Left renal cortex interstitium (tissue), 4 donors: ENCODE measurements at regions not wholly inside any gene's neighbourhood (a gene's known extent, or its start where the extent isn't known, plus 50 kb on each side); places are given as distances from the start of the nearest gene placed in this dataset.
A peak's percentile ranks its signal among the peaks of the same experiment; 100 is the strongest.

Experiments
- DNase-seq, 4 donors: peaks; one replicate each; pipeline ENCODE4 v3.0.0-alpha.2; 2013; ENCODE audit warnings: low read depth in 4 of 4, low spot score in 2 of 4, missing footprints in 1 of 4

GRCh38 chr11:127137771-127138280 lies 137.3 kb upstream of the KIRREL3 start:
- peak in 3 of 4 donors; percentile 29 to 53 (median 34) for DNase-seq

DNA sequence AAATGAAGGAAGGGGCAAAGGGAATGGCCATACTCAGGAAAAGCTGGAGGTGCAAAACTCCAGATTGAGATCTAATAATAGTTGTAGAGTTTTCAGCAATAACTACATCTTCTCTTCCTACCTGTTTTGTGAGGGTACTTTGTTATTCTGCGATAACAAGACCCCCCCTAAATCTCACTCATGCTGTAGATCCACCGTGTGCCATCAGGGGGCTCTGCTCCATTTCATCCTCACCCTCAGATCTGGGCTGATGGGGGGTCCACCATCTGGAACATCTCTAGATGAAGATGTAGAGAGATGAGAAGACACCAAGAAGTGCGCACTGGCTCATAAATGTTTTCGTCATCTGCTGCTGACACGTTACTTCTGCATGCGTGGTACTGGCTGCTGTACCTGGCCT lies 135.9 kb upstream of the KIRREL3 start:
- no peak for DNase-seq

DNA sequence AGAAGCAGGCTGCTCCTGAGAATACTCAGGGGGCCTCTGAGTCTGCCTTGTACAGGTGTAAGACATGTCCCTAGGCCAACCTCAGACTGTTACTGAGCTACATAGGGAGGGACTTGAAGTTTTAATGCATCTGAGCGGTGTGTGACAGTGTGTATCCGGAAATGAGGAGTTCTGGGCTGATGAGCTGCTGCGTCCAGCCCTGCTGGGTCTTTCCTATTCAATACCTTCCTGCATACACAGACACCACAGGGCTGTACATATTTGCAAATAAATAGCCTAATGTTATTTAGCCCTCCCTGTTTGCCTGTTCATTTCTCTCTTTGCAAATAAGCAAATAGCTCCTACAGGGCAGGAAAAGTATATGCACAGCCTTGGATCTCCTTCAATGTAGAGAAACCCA lies 134.7 kb upstream of the KIRREL3 start:
- no peak for DNase-seq

GRCh38 chr11:127133061-127133460 lies 132.5 kb upstream of the KIRREL3 start:
- no peak for DNase-seq

DNA sequence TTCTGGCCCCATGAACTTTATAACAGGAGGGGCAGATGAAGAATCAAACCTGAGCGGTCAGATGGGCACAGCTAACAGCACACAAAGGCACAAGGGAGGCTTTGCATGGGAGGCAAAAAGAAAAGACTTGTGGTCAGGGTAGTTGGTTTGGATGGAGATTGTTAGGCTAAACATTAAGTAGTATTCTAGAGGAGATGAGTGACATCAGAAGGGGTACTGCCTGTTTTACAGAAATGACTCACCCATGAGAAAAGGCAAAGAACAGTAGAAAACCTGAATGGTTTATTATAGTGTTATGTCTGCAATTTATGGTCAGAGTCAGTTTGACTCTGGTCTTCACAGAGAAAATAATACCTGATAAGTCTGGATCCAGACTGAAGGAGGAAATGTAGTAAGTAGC lies 129.8 kb upstream of the KIRREL3 start:
- no peak for DNase-seq

- no peak for DNase-seq
These were observed 126.4 kb upstream of the KIRREL3 start for GRCh38 chr11:127126986-127127385.

DNA sequence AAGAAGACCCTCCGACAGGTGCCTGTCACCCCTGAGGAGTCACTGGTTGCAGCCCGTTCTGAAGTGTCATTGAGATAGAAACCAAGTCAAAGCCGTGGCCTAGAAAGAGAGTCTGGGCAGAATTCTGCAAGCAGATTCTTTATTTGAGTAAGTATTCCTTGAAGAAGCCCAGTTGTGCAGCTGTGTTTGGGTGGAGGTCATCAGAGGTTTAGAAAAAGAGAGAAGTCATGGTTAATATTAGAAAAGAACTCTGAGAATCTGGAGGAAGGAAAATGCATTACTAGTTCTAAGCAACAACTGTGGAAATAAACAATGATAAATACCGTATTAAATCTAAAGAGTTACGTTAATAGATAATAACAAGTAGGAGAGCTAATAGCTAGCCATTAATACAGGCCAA lies 118.8 kb upstream of the KIRREL3 start:
- DNase-seq = no peak

DNA sequence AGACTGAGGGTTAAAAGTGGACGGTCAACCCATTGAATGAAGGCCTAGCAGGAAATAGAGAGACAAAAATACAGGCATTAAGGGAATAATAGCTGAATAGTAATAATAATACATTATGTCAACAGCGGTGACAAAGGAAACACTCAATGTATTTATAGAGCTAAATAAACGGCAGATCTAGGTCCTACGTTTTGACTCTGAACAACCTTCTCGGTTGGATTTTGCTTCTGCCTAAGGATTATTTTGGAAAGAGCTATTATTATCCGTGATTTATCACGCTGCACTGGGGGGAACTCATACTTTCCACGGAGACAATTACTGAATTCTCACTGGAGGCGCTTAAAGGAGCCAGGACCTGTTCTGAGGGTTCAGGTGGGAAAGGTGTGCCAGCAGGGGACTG lies 118.2 kb upstream of the KIRREL3 start:
- no peak for DNase-seq

DNA sequence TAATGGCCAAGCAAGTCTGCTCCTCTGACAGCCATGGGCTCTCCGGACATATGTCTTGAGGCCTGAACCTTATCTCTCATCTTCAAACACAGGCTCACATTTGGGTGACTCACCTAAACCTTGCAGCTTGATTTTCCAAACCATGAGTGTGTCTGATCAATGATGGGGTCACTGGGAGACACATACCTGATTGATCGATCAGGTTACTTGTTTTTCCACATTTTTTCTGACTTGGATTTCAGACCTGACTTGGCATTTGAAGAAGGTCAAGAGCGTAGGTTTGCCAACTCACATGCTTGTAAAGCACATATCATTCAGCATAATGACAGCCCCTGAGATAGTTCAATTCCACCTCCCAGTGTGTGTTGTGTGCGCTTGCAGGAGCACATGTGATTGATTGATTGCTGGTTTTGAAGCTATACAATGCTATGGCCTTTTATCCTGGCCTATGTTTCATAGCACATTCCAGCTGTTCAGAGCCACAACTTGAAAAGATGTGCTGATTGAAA lies 116.7 kb upstream of the KIRREL3 start:
- DNase-seq = no peak

GRCh38 chr11:127115844-127116243 lies 115.3 kb upstream of the KIRREL3 start:
- no peak for DNase-seq

- no peak for DNase-seq
These were observed 113.5 kb upstream of the KIRREL3 start for GRCh38 chr11:127114035-127114434.

GRCh38 chr11:127110542-127110941 lies 110.0 kb upstream of the KIRREL3 start:
- DNase-seq = no peak

- no peak for DNase-seq
These were observed 109.4 kb upstream of the KIRREL3 start for GRCh38 chr11:127109796-127110480.

GRCh38 chr11:127108838-127109237 lies 108.3 kb upstream of the KIRREL3 start:
- no peak for DNase-seq

DNA sequence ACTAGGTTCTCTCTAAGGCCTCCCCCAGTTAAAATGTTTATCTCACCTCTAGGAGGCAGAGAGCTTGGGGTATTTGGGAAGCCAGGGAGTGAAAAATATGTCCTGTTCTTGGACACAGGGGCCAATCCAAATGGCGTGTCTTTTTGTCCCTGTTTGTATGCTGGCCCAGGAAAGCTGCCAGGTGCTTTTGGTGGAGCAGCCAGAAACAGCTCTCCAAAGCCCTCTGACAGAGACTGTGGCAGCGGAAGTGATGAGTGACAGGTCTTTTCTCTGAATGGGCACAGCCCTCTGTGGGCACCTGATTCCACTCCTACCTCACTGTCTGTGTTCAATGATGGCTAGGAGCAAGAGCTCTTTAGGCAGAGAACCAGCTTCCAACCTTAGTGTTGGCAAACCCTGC lies 106.4 kb upstream of the KIRREL3 start:
- DNase-seq = no peak

DNA sequence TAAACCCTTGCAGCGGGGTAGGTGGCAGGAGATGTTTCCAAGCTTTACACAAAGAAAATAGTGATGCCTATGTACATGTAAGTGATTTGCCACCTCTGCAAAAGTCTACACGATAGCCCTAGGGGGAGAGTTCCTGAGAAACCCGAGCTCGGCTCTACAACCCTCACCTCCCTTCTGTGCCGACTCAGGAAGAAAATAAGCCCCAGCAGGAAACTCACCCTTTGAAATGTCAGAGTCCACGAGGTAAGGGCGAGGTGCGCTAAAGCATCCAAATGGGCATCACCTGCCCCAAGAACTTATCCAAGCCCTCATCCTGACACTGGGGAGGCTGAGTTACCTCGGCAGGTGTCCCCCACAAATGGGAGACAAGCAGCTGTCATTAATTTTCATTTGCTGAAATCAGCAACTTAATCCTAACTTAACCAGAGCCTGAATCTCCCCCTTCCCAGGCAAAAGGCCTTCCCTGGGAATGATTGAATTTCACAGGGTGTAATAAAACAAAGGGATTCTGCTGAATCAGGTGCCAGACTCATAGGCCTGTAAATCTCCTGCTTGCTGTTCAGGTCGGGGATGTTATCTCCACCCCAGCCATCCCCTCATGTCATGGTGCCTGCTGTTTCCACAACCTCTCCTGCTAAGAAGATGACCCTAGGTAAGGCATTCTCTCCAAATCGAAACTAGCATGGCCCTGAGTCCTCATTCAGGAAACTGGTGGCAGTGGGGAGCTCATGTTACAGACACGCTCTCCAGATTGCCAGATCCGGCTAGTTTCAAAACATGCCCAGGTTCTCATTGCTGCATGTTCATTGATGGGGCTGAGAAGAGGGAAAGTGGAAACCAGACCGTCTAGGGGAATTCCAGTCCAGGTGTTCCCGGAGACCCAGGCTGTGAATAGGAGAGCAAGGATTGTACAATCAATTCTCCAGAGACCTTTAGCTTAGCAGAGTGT lies 105.3 kb upstream of the KIRREL3 start:
- DNase-seq = peak in 3 of 4 donors; percentile 60 to 70 (median 62)

DNA sequence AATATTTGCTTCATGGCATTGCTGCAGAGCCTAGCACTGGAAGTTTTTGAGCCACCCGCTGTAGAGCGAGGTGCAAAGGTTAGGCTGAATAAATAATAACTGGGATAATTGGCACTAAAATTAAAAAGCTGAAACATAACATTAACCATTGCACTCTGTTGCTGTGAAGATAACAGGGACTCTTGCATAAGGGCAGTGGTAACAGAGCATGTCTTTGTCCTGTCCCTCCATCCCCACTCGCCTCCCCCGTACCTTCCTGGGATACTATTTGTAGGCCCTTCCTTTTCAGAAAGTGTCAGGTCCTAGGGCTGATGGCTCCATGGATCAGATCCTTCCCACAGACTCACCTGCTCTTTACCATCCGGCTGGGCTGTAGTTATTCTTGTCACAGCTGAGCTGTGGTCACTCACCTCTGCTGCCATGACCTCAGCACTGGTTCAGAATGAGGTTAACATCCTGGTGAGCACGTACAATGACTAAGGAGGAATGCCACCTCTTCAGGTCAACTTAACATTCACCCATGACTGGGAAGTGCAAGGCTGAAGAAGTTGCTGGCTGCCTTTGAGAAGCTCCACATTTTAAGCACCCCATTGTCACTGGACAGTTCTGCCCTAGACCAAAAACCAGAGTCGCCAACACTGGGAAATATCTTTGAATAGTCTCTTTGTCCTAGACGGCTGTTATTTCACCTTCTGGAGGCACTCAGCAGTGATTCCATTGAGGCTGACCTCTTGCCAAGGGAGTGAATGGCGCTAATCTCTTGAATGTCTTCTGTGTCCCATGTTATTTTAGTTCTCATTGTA lies 103.2 kb upstream of the KIRREL3 start:
- no peak for DNase-seq

DNA sequence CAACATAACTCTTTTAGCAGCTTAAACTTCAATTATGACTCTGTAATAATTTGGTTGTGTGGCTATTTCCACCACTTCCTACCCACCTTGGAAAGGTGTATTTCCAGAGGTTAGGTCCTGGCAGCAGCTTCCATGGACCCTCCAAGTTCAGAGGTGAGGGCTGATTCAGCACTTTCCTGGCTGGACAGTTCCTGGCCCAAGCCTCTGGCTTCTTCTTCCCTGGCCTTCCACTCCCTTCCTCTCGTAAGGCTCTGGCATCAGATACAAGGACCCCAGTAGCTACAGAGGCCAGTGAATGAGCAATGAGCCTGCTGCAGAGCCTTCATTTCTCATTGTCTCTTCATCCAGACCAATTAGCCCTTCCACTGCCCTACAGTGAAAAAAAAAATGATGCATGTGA lies 98.1 kb upstream of the KIRREL3 start:
- peak in 2 of 4 donors; percentile 5 to 24 for DNase-seq

- DNase-seq = no peak
These were observed 80.2 kb upstream of the KIRREL3 start for GRCh38 chr11:127080735-127081134.

GRCh38 chr11:127075758-127076157 lies 75.2 kb upstream of the KIRREL3 start:
- DNase-seq = no peak
